ENCODE measurements at regions not wholly inside any gene's neighbourhood (a gene's known extent, or its start where the extent isn't known, plus 50 kb on each side); places are given as distances from the start of the nearest gene placed in this dataset.

GRCh38 chr10:6721964-6722615, 142.0 kb upstream of the PRKCQ start:
- Histone ChIP-seq H3T11ph (ENCODE audit: low read length) (no peak overlapping the region), H3K79me2 (ENCODE audit: insufficient read depth, low read length) (no peaks in the 10 kb centered on the region), H2BK120ac (ENCODE audit: low read depth, low read length, poor library complexity, severe bottlenecking) (no peak overlapping the region), H3K9me3 (ENCODE audit: control insufficient read depth, low read depth, low read length) (no peaks in the 10 kb centered on the region), H2BK12ac (ENCODE audit: insufficient read length, low read depth, low read length) (no peak overlapping the region), H3K4me2 (ENCODE audit: insufficient read depth, insufficient read length, low read length) (no peak overlapping the region), H2AK5ac (ENCODE audit: insufficient read length, low read length) (no peak overlapping the region), H3K4me1 (ENCODE audit: insufficient read depth, low read length) (peaks cover 16% of the 10 kb centered on the region; the same call in 1 of the 2 replicates), H3K27ac (ENCODE audit: insufficient read length, low read depth, low read length) (peak overlapping the region; percentile 0), H4K8ac (replicated peaks; ENCODE audit: insufficient read length, low read depth, low read length) (no peak overlapping the region), H3K4ac (ENCODE audit: low read depth, low read length) (no peak overlapping the region), H3K23me2 (ENCODE audit: insufficient read length, low read depth, low read length, poor library complexity, severe bottlenecking) (no peaks in the 10 kb centered on the region), H2BK20ac (ENCODE audit: low read depth, low read length, poor library complexity, severe bottlenecking) (no peak overlapping the region), H4K91ac (ENCODE audit: insufficient read length, low read depth, low read length) (no peak overlapping the region), H4K5ac (ENCODE audit: insufficient read length, low read depth, low read length) (no peak overlapping the region), H4K20me1 (ENCODE audit: control insufficient read depth, insufficient read depth, insufficient read length) (no peaks in the 10 kb centered on the region), H3K27me3 (ENCODE audit: insufficient read depth, low read length) (no peaks in the 10 kb centered on the region), H3K9ac (ENCODE audit: extremely low read depth, insufficient read length, low read length) (no peak overlapping the region), H3K18ac (ENCODE audit: insufficient read length, low read depth, low read length) (no peak overlapping the region), H3K56ac (ENCODE audit: insufficient read length, low read depth, low read length) (no peak overlapping the region), H3K23ac (ENCODE audit: insufficient read length, low read depth, low read length) (no peak overlapping the region), H3K14ac (ENCODE audit: insufficient read depth, low read length) (no peak overlapping the region), H2BK5ac (ENCODE audit: insufficient read length, low read length) (no peak overlapping the region), H2BK15ac (ENCODE audit: low read depth, low read length) (no peak overlapping the region), H2AFZ (ENCODE audit: low read length) (peak overlapping the region; percentile 25), H3K79me1 (ENCODE audit: insufficient read depth, low read depth, low read length, poor library complexity, severe bottlenecking) (no peaks in the 10 kb centered on the region)
- Mint-ChIP-seq H3K27ac (peak overlapping the region; percentile 55 to 85 (median 65); a peak in 6 of 7 replicates), H3K4me3 (no peak overlapping the region), H3K27me3 (ENCODE audit: low read depth) (no peaks in the 10 kb centered on the region; the same call in 1 of the 2 replicates), H3K9me3 (peaks cover 9 to 18% of the 10 kb centered on the region in 2 experiments), H3K4me1 (peaks cover 35 to 48% of the 10 kb centered on the region in 2 experiments), H3K36me3 (ENCODE audit: insufficient read depth in 1 of 3, low read depth in 3 of 3) (peaks cover 9 to 12% (median 10%) of the 10 kb centered on the region in 3 experiments; a peak in 6 of 7 replicates)
- no peak for TF ChIP-seq CTCF (conservative IDR thresholded peaks at IDR 0.05)
- no peak for DNase-seq
- WGBS (ENCODE audit: extremely low coverage, insufficient read length, low lambda C conversion rate), result no CpG with 5 or more reads among the region's 11 CpGs

Data from H9 (cell line).